NCI-H2171 treated with DMSO at 0.1 percent for 48 hours (cell line): ENCODE measurements at regions not wholly inside any gene's neighbourhood (a gene's known extent, or its start where the extent isn't known, plus 50 kb on each side); places are given as distances from the start of the nearest gene placed in this dataset.

Source experiments
- DNase-seq: peaks from one replicate; lab custom pipeline; 2025; lab: John Stamatoyannopoulos, UW

- no peak for DNase-seq
Observed at GRCh38 chr13:103976371-103976770, 910.2 kb upstream of the SLC10A2 start.

- no peak for DNase-seq
Observed at GRCh38 chr13:103973740-103974139, 907.5 kb upstream of the SLC10A2 start.

- no peak for DNase-seq
Observed at GRCh38 chr13:103969520-103970050, 903.4 kb upstream of the SLC10A2 start.

DNA sequence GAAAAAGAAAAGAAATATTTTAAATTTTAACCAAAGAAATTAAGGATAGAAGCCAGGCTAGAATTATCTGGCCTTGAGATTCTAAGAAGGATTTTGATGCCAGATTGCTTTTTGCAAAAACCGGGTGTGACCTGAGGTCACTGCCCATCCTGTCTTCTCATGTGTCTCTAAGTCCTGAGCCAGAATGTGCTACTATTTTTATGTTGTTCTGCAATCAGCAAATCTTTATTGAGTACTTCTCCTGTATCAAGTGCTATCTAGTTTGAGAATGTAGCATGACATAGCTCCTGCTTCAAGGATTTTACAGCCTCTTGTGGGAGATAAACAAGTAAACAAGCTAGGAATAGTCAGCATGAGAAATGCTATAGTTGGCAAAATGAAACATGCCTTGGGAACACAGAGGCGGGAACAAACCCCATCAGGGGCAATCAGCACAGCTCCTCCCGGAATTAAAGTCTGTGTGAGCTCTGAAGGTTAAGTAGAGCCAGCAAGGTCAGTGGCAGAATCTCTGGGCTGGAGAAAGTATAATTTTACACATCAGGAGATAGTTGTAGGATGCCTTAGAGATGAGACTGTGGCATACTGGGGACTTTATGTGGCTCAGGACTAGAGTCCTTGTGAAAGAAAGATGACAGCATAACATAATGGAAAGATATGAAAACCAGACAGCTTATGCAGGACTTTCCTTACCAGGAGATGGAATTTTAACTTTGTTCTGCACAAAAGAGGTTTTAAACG, 899.5 kb upstream of the SLC10A2 start:
- no peak for DNase-seq

DNA sequence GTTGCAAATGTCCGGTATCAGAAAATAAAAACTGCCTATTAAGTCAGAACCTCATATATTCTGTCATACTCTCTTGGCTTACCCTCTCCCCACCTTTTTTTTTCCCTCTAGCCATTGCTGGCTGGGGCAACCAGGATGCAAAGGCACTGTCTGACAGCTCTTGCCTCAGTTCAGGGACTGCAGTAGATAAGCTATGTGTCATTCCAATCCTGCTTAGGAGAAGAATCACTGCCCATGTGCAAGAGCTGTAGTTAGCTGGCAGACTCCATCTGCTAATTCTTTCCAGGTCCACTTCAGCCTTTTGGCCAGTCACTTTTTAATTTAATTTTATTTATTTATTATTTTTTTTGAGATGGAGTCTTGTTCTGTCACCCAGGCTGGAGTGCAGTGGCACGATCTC, 895.6 kb upstream of the SLC10A2 start:
- DNase-seq = no peak

DNA sequence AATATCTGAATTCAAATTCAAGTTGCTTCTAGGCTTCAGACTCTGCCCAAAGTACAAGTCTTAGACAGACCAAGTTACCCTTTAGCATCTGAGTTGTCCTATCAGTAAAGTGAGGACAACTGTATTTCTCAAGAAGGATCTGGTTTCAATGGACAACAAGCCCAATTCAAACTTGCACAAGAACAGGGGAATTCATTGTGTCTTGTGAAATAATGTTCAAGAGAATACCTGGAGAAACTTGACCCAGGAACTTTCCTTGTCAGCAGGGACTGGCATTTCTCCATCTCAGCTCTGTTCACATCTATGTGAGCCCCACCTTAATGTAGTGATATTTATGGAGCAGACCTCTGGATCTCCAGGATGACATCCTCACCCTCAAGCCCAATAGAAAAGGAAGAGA, 894.9 kb upstream of the SLC10A2 start:
- DNase-seq = no peak

DNA sequence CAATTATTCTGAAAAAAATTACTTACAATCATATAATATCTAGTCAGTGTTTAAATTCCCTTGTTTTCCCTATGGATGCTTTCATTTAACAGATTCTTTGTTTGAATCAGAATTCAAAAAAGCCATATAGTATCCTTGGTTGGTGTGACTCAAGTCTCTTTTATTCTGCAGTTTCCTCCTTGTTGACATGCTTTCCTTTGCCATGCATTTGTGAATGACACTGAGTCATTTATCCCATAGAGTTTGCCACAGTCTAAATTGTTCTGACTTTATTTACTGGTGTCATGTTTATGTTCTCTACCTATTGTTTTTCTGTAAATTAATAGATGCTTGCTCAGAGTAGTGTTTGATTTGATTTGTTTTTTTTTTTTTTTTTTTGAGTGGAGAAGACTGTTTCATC, 893.8 kb upstream of the SLC10A2 start:
- DNase-seq = no peak

DNA sequence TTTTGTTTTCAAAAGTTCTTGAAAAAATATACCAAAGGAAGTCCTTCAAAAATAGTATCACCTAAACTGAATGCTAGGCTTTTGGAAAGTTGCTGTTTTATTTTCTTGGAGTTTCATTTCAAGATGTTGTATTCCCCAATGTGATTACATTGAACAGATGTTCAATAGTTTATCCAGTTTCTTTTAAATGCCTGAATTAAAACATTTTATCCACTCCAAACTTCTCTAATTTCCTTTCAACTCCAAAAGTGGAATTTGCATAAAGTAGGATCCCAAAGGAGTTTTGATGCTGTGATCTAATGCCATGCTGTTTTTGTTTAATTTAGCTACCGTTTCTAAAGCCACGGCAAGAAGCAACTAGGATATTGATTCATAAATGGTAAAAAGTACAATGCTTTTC, 892.5 kb upstream of the SLC10A2 start:
- DNase-seq = no peak

- DNase-seq = peak; percentile 8
Observed at GRCh38 chr13:103957939-103958338, 891.7 kb upstream of the SLC10A2 start.

- no peak for DNase-seq
Observed at GRCh38 chr13:103953859-103954258, 887.6 kb upstream of the SLC10A2 start.

DNA sequence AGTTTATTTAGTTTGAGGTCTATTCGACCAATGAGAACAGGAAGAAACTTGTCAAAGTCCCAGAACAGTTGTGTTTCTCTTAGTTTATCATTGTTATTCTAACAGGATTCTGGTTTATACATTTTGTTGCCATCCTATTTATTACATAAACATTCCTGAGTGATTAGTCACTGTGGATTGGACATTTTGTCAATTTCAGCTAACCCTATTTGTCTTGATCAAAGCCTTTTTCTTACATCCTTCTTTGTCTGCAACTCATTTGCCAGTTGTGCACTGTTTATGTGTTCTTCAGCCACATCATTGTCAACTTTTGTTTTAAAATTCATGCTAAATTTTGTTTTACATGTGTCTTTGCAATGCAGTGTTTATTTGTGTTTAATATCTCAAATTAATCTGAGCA, 886.0 kb upstream of the SLC10A2 start:
- no peak for DNase-seq

DNA sequence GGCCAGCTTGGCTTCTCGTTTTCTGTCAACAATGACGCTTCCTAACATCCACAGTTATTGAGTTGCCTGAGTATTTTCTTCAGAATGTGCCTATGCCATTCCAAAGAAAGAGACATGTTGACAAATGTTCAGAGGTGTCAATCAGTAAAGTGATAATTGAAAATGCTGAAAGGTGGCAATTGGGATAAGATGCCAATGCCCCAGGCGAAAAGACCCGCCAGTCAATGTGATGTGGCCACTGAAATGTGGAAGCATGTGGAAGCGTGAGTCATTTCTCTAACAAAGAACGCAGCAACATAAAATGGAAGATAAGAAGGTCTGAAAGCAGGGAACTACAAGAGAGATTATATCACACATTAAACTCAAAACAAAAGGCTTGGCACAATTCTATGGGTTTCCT, 882.2 kb upstream of the SLC10A2 start:
- DNase-seq = no peak

- DNase-seq = no peak
Observed at GRCh38 chr13:103945836-103946235, 879.6 kb upstream of the SLC10A2 start.

DNA sequence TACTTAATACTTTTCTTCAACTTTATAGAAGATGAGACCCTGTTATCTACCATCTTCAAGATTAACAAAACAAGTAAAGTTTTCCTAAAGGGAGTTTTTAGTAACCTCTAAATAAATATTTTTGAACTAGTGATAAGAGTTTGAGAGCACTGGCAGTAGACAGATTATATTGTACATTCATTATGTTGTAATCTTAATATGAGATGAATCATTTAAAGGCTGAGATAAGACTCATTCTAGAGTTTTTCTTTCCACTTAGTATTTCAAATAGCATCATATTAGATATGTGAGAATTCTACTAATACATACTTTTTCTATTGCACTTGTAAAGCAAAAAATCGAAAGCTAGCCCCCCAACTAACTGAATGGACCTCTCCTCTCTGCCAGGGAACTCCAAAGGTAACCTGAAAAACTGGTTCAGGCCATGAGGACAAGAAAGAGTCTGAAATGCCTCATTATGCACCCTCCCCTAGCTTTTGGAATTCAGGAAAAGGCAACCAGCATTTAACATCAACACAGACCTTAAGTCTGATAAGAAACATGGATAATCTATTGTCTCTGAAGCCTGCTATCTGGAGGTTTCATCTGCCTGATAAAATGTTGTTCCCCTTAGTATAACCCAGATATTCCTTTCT, 875.4 kb upstream of the SLC10A2 start:
- DNase-seq = no peak

DNA sequence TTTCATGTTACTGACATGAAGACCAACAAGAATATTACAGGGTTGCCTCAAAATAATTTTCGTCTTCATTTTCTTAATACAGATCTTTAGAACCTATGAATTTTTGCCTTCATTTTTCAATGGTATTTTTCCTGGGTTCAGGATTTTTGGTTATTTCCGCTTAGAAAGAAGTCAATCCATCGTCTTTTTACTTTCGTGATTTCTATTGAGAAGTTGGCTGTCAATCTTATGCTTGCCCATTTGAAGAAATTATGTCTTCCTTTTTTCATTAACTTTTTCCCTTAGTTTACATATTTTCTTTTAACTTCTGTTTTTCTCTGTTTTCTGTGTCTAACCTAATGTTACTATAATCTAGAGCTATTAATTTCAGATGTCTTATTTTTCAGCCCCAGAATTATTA, 868.9 kb upstream of the SLC10A2 start:
- no peak for DNase-seq

GRCh38 chr13:103931885-103932284, 865.7 kb upstream of the SLC10A2 start:
- no peak for DNase-seq

DNA sequence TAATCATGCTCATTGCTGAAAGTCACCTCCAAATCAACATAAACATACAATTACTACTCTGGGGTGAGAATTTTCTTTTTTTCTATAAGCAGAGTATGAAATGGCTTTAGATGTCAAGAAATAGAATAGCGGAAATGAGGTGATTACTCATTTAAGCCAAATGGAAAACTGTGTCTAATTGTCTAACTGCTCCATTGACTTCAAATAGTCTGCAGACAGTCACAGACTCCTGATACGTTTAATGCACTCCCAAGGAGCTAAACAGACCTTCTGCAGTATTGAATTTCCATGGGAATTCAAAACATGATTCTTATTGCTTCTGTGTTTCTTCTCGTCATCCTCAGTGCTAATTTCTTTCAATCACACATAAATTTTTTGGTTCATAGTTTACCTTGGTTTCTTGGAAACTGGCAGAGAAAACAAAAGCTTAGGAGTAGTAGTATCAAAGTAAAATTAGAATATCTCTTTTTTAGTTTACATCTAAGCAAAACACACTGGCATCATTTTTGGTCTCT, 865.2 kb upstream of the SLC10A2 start:
- DNase-seq = peak; percentile 34

GRCh38 chr13:103926118-103926517, 859.9 kb upstream of the SLC10A2 start:
- DNase-seq = no peak

GRCh38 chr13:103908911-103909310, 842.7 kb upstream of the SLC10A2 start:
- peak; percentile 69 for DNase-seq

- peak; percentile 41 for DNase-seq
Observed at GRCh38 chr13:103908274-103908673, 842.1 kb upstream of the SLC10A2 start.

DNA sequence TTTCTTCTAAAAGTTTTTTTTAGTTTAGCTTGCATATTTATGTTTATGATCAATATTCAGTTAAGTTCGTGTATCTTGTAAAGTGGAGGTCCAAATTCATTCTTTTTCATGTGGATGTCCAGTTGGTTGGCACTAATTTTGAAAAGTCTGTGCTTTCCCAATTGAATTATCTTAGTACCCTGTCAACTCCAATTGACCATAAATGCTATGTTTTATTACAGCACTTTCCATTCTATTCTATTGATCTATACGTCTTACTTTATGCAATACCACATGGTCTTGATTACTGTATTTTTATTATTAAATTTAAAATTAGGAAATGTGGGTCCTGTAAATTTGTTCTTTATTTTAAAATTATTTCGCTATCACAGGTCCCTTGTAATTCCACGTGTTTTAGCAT, 837.6 kb upstream of the SLC10A2 start:
- DNase-seq = no peak

DNA sequence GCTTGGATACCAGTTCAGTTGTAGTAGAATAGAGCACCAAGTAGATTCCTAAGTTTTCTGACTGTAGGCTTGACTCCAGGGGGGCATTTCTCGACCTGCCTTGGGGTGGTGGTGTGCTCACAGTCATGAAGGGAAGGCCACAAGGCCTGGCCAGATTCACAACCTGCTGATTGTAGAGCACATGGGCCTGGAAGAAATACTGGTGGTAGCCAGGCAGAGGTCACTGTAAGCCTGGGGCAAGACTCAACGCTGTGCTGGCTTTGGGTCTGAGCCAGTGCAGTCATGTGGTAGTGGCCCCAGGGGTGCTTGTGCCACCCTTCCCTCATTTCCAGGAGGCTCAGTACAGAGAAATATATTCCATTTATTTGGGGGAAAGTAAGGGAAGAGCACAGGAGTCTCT, 832.3 kb upstream of the SLC10A2 start:
- DNase-seq = no peak

DNA sequence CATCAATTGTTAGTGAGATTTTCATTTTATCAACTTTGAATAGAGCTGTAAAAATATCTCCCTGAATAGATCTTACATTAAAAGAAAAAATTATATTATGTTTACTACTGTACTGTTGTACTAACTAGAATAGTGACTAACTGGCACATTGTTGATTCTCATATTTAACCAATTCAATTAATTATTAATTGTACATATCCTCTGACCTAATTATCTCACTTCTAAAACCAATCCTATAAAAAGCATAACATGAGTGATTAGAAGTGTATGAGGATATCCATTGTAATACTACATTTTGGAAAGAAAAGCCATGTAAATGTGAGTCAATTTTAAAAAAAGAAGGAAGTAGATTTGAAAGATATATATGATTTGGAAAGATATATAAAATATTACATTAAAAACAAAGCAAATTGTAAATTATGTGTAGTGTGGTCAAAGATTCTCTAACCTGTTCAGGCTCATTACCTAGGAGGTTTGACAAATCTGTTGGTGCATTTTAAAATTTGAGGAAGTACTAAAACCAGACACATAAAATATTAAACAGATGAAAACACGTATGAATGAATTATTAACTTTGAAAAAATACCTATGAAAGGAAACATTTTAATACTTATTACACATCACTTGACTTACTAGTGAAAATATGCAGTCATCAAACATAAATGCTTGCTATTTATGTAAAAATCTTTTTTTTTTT, 829.8 kb upstream of the SLC10A2 start:
- DNase-seq = no peak
